Astrocyte (in vitro differentiated cells and primary cell): ENCODE measurements at regions not wholly inside any gene's neighbourhood (a gene's known extent, or its start where the extent isn't known, plus 50 kb on each side); places are given as distances from the start of the nearest gene placed in this dataset.
"Not testable (repeated sequence)": the region's sequence is repeated elsewhere in the genome, so short reads cannot be mapped to it uniquely, and the experiment has no call there.

ENCODE experiments used
- DNase-seq: peaks from one replicate; pipeline ENCODE4 v3.0.0-alpha.2; 2010; ENCODE audit warnings: low read depth
- FAIRE-seq: peaks from 2 replicates; lab custom pipeline; 2011; peaks lifted over from hg19 to GRCh38; lab: Jason Lieb, UNC
- H2AFZ ChIP-seq: 2 replicates; pipeline ENCODE4 v1.6.0; 2012; ENCODE audit warnings: low read depth, low read length, inconsistent platforms
- H3K27ac ChIP-seq: 2 replicates; pipeline ENCODE4 v1.5.1; 2011; ENCODE audit warnings: low read depth, low read length, inconsistent platforms
- H3K27me3 ChIP-seq: 2 replicates; pipeline ENCODE4 v1.6.0; 2011; ENCODE audit warnings: low read length, inconsistent platforms; ENCODE audit not compliant: insufficient read depth
- H3K36me3 ChIP-seq: 2 replicates; pipeline ENCODE4 v1.5.1; 2011; ENCODE audit warnings: low read length, inconsistent platforms; ENCODE audit not compliant: insufficient read depth
- H3K4me1 ChIP-seq: 2 replicates; pipeline ENCODE4 v1.5.1; 2011; ENCODE audit warnings: low read length, inconsistent platforms; ENCODE audit not compliant: insufficient read depth
- H3K4me2 ChIP-seq: 2 replicates; pipeline ENCODE4 v1.6.0; 2012; ENCODE audit warnings: low read length, inconsistent platforms
- H3K4me3 ChIP-seq: 2 replicates; pipeline ENCODE4 v1.5.1; 2011; ENCODE audit warnings: low read depth, mild to moderate bottlenecking, low read length, inconsistent platforms; ENCODE audit not compliant: insufficient read depth
- H3K79me2 ChIP-seq: 2 replicates; pipeline ENCODE4 v1.6.0; 2012; ENCODE audit warnings: mild to moderate bottlenecking, low read length, inconsistent platforms; ENCODE audit not compliant: insufficient read depth
- H3K9ac ChIP-seq: 2 replicates; pipeline ENCODE4 v1.6.0; 2012; ENCODE audit warnings: mild to moderate bottlenecking, low read length, inconsistent platforms
- H3K9me3 ChIP-seq: 2 replicates; pipeline ENCODE4 v1.5.1; 2012; ENCODE audit warnings: low read depth, mild to moderate bottlenecking, low read length, inconsistent platforms; ENCODE audit not compliant: insufficient read depth
- H4K20me1 ChIP-seq: 2 replicates; pipeline ENCODE4 v1.6.0; 2012; ENCODE audit warnings: low read length, inconsistent platforms; ENCODE audit not compliant: insufficient read depth
- H3K27ac Mint-ChIP-seq: one replicate; pipeline ENCODE4 v1.8.0; 2021; ENCODE audit warnings: mild to moderate bottlenecking, mixed read lengths; ENCODE audit not compliant: unreplicated experiment
- H3K27me3 Mint-ChIP-seq: one replicate; pipeline ENCODE4 v1.8.0; 2021; ENCODE audit warnings: low read depth, mixed read lengths; ENCODE audit not compliant: unreplicated experiment
- H3K36me3 Mint-ChIP-seq: one replicate; pipeline ENCODE4 v1.8.0; 2021; ENCODE audit warnings: low read depth, mixed read lengths; ENCODE audit not compliant: unreplicated experiment
- H3K4me1 Mint-ChIP-seq: one replicate; pipeline ENCODE4 v1.8.0; 2021; ENCODE audit warnings: low read depth, mixed read lengths; ENCODE audit not compliant: unreplicated experiment
- H3K4me3 Mint-ChIP-seq: one replicate; pipeline ENCODE4 v1.8.0; 2021; ENCODE audit warnings: mild to moderate bottlenecking, moderate library complexity, mixed read lengths; ENCODE audit not compliant: unreplicated experiment
- H3K9me3 Mint-ChIP-seq: one replicate; pipeline ENCODE4 v1.8.0; 2021; ENCODE audit warnings: mild to moderate bottlenecking, mixed read lengths; ENCODE audit not compliant: unreplicated experiment

DNA sequence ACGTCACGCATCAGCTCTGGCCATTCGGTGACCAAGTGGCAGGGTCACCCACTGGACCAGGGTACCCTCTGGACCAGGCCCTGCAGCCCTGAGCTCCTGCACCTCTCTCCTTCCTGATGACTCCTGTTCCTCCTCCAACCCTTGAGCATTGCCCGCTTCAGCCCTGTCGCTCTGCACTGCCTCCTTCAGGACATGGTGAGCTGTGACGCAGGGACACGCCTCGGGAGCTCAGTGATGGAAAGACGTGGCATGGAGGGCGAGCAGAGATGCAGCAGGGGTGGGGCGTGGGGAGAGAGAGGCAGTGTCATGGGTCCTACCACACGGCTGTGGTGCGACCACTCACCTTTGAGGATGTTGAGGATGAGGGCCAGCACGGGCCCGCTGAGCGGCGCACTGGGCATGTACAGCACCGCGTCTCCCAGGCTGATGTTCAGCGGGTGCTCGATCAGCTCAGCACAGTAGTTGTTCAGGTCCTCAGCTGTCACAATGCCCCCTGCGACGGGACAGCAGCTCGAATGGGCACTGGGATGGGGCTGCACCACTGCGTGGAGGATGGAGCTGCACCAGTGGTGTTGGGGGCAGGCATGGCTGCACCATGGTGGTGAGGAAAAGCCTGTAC, 922.7 kb downstream of the TUBA3C start:
- H3K4me3 ChIP-seq, H3K27ac Mint-ChIP-seq, H3K27ac ChIP-seq, H3K9ac ChIP-seq, H3K9me3 ChIP-seq, H3K36me3 ChIP-seq, H3K27me3 Mint-ChIP-seq, H3K4me1 ChIP-seq, H3K4me2 ChIP-seq, H3K79me2 ChIP-seq, H3K36me3 Mint-ChIP-seq, H3K27me3 ChIP-seq, DNase-seq, H2AFZ ChIP-seq, H4K20me1 ChIP-seq, H3K4me1 Mint-ChIP-seq, FAIRE-seq, H3K4me3 Mint-ChIP-seq: not testable (repeated sequence)
- peaks cover 13% of the 10 kb centered on the region for H3K9me3 Mint-ChIP-seq

DNA sequence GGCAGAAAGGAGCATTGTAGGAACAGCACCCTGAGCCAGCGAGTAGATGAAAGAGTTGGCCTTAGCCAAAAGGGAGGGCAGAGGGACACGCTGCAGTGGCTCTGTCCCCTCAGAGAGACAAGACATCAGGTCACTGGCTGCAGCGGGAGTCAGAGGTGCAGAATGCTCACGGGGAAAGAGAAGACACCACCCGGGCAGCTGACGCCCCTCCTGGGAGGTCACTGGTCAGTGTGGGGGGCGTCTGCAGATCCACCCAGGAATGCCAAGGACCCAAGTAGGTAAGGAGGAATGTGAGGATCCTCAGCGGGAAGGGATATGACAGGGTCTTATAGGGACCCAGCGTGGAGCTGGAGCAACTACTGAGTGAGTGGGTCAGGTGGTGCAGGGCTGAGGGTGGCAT, 923.9 kb downstream of the TUBA3C start:
- H3K9me3 ChIP-seq, FAIRE-seq, H4K20me1 ChIP-seq, H3K4me3 Mint-ChIP-seq, H3K27ac Mint-ChIP-seq, H3K4me1 ChIP-seq, H3K79me2 ChIP-seq, H3K27me3 Mint-ChIP-seq, H3K27me3 ChIP-seq, H2AFZ ChIP-seq, H3K36me3 Mint-ChIP-seq, DNase-seq, H3K4me2 ChIP-seq, H3K4me3 ChIP-seq, H3K4me1 Mint-ChIP-seq, H3K27ac ChIP-seq, H3K36me3 ChIP-seq, H3K9ac ChIP-seq: not testable (repeated sequence)
- H3K9me3 Mint-ChIP-seq = peaks cover 16% of the 10 kb centered on the region

DNA sequence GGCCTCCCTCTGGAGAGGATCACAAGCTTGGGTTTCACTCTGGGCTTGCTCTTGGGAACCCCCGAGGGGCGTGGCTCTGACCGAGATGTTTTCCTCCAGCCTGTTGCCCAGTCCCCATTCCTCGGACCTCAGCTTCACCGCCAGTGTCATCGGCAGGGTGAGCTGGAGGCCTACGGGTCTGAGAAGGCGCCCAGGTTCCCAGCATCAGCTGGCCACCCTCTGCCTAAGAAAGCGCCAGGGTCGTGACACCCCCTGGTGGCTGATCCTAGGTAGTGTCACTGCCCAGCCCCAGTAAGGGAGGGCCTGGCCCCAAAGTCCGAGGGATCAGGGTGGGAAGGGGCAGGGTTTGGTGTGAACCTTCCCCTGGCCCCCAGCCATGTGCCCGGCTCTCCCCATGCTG, 928.8 kb downstream of the TUBA3C start:
- peaks cover 22% of the 10 kb centered on the region for H3K9me3 Mint-ChIP-seq
- H3K27ac ChIP-seq, H4K20me1 ChIP-seq, H3K9ac ChIP-seq, H3K4me3 ChIP-seq, H3K4me2 ChIP-seq, H3K9me3 ChIP-seq, H2AFZ ChIP-seq, FAIRE-seq, H3K27me3 ChIP-seq, DNase-seq, H3K27me3 Mint-ChIP-seq, H3K4me3 Mint-ChIP-seq, H3K36me3 ChIP-seq, H3K4me1 Mint-ChIP-seq, H3K4me1 ChIP-seq, H3K27ac Mint-ChIP-seq, H3K79me2 ChIP-seq, H3K36me3 Mint-ChIP-seq: not testable (repeated sequence)

GRCh38 chr13:18248533-18249240, 932.9 kb downstream of the TUBA3C start:
- not testable (repeated sequence) for H3K27ac ChIP-seq, H3K4me1 ChIP-seq, H3K9me3 ChIP-seq, H3K27me3 Mint-ChIP-seq, H2AFZ ChIP-seq, H3K4me1 Mint-ChIP-seq, H3K4me2 ChIP-seq, DNase-seq, H3K27ac Mint-ChIP-seq, H3K9ac ChIP-seq, H4K20me1 ChIP-seq, FAIRE-seq, H3K36me3 Mint-ChIP-seq, H3K36me3 ChIP-seq, H3K79me2 ChIP-seq, H3K27me3 ChIP-seq, H3K4me3 Mint-ChIP-seq, H3K4me3 ChIP-seq
- H3K9me3 Mint-ChIP-seq = peaks cover 20% of the 10 kb centered on the region

- H3K9me3 Mint-ChIP-seq, H3K9ac ChIP-seq, H3K9me3 ChIP-seq, H3K4me1 ChIP-seq, H3K27ac Mint-ChIP-seq, H3K27ac ChIP-seq, H3K4me3 Mint-ChIP-seq, H3K4me3 ChIP-seq, H3K36me3 ChIP-seq, H3K4me1 Mint-ChIP-seq, H3K4me2 ChIP-seq, FAIRE-seq, H3K79me2 ChIP-seq, H3K27me3 ChIP-seq, H4K20me1 ChIP-seq, H3K27me3 Mint-ChIP-seq, H3K36me3 Mint-ChIP-seq, DNase-seq, H2AFZ ChIP-seq: not testable (repeated sequence)
Measured at GRCh38 chr13:18240086-18240485, 941.5 kb downstream of the TUBA3C start.

- not testable (repeated sequence) for H3K9me3 ChIP-seq, H3K79me2 ChIP-seq, H2AFZ ChIP-seq, H3K27ac Mint-ChIP-seq, DNase-seq, H3K4me3 Mint-ChIP-seq, H3K4me1 Mint-ChIP-seq, FAIRE-seq, H3K36me3 ChIP-seq, H3K9me3 Mint-ChIP-seq, H3K27me3 Mint-ChIP-seq, H3K4me2 ChIP-seq, H3K27me3 ChIP-seq, H3K9ac ChIP-seq, H4K20me1 ChIP-seq, H3K36me3 Mint-ChIP-seq, H3K27ac ChIP-seq, H3K4me1 ChIP-seq, H3K4me3 ChIP-seq
Measured at GRCh38 chr13:18238586-18238985, 943.0 kb downstream of the TUBA3C start.
